ENCODE measurements at regions not wholly inside any gene's neighbourhood (a gene's known extent, or its start where the extent isn't known, plus 50 kb on each side); places are given as distances from the start of the nearest gene placed in this dataset.

DNA sequence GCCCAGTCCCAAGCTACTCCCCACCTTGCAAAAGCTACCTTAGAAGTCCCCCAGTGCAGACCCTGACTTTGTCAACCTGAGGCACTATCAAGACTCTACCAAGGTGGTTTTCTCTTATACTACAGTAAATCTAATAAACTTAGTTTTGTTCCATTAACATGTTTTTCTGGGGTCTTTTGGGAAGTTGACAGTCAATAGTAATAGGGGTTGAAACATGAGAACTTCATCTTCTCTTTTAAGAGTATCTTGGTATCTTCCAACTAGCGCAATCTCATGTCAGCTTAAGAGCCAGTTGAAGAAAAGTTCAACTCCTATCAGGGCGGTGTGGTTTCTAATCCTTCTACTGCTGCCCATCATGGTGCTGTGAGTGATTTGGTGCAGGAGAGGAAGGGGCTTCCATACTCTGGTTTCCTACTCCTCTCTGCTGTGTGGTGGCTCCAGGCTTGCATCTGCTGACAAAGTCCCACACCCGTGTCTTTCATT is 164.2 kb downstream of the FOXA2 start:
- TF ChIP-seq CTCF (conservative IDR thresholded peaks at IDR 0.05; ENCODE audit: low read length) = no peak
- TF ChIP-seq EZH2phosphoT487 (IDR thresholded peaks at IDR 0.05; ENCODE audit: borderline replicate concordance) = no peak

All from Loucy (cell line).